Central memory CD4-positive, alpha-beta T cell (primary cell): ENCODE measurements at regions not wholly inside any gene's neighbourhood (a gene's known extent, or its start where the extent isn't known, plus 50 kb on each side); places are given as distances from the start of the nearest gene placed in this dataset.

ENCODE experiments used
- DNase-seq: peaks from one replicate; pipeline ENCODE4 v3.0.0; 2022

- DNase-seq, result no peak
Observed at GRCh38 chr20:47875297-47876025, 90.2 kb upstream of the SULF2 start.

DNA sequence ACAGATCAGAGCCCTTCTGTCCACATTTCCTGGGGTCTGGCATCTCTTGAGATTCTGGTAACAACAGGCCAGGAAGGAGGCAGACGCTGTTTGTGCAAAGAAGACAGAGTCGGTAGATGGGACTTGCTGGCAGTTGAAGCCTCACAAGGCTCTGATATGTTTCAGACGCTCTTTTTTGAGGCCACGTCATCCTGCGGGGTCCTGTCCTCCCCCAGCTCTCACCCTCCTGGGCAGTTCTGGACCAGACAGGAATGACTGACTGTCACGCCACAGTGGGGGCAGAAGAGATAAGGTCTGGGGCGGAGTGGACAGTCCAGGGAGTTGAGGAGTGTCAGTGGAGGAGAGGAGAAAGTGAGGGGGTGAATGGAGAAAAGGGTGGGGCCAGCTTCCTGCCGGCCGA is 87.1 kb upstream of the SULF2 start:
- no peak for DNase-seq

DNA sequence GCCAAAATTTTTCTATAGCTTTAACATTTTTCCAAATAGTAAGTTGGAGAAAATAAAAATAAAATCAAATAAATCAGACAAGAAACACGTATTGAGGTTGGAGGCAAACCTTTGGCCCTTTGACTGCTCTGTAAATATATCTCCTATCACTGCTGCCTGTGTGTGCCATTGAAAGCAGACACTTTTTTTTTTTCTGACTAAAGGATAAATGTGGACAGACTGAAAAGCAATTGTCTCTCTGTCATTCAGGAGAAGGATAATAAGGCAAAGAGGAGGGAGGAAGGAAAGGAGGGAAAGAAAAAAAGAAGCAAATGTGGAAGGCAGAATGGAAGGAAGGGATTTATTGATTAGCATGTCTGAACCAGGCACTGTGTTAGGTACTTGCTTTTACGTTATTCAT is 85.2 kb upstream of the SULF2 start:
- DNase-seq, result no peak

DNA sequence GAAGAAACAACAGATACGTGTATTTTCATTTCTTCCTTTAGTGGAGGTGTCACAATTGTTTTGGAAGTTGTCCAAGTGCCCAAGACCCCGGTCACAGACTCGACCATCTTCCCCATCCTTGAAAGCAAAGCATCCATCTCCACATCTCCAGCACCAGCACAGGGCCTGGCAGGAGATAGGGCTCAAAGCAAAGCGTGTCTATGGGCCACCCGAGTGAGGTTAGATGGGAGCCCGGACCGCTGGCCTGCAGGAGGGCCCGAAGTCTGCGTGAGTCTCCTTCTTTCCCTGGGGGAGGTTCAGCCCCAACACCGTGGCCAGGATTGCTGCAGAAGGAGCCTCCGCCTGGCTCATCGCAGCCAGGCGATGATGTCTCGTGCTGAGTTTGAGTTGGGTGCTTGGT is 83.5 kb upstream of the SULF2 start:
- no peak for DNase-seq

DNA sequence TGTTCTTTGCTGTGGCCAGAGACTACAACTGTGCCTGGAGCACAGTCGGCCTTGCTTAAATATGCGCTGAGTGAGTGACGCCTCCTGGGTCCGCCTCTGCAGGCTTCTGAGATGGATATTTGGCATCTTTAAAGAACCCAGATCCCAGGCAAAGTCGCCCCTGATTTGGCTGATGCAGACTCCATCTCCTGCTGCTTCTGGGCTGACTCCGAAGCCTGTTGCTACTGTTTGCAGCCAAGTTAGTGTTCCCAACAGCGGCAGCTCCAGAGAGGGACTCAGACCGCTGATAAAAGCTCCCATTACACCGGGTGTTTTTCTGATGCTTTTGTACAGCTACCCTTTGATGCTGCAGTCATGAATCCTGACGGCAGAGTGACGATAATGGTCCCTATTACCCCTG is 83.0 kb upstream of the SULF2 start:
- DNase-seq, result no peak

DNA sequence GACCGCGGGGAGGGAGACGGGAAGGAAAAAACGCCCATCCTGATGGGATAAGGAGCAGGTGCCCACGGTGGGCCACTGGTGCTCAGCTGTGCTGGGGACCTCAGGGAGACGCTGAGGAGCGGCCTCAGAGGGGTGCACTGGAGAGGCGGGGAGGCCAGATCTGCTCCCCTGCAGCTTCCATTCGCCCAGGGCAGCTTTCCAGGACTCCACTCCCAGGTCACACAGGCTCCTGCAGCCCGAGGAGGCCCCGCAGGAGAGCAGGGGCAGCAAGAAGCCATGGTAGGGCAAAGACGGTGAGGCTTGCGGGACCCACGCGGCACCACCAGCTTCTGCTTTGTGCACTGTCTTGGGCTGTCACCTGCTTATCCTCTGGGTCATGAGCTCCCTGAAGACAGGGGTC is 82.5 kb upstream of the SULF2 start:
- no peak for DNase-seq

GRCh38 chr20:47866480-47866879 is 81.2 kb upstream of the SULF2 start:
- DNase-seq, result no peak

- DNase-seq, result no peak
Observed at GRCh38 chr20:47865912-47866311, 80.6 kb upstream of the SULF2 start.

DNA sequence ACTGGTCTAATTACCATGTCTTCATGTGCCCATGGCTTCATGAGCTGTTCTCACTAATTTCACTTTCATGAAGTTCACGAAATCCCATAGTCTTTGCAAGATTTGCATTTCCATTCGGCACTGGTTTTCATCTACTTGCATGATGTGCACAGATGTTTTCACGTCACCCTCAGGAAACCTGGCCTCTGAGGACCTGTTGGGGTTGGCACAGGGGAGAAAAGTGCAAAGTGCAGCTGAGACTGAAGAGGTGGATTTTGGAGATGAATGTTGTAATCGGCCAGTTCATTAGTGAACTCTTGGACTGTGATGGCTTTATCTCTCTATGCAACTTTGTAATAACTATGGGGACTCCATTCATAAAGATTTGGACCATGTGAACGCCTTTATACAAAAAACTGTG is 80.2 kb upstream of the SULF2 start:
- DNase-seq, result no peak

GRCh38 chr20:47863981-47864380 is 78.7 kb upstream of the SULF2 start:
- DNase-seq, result no peak

- DNase-seq, result no peak
Observed at GRCh38 chr20:47863315-47863965, 78.2 kb upstream of the SULF2 start.

DNA sequence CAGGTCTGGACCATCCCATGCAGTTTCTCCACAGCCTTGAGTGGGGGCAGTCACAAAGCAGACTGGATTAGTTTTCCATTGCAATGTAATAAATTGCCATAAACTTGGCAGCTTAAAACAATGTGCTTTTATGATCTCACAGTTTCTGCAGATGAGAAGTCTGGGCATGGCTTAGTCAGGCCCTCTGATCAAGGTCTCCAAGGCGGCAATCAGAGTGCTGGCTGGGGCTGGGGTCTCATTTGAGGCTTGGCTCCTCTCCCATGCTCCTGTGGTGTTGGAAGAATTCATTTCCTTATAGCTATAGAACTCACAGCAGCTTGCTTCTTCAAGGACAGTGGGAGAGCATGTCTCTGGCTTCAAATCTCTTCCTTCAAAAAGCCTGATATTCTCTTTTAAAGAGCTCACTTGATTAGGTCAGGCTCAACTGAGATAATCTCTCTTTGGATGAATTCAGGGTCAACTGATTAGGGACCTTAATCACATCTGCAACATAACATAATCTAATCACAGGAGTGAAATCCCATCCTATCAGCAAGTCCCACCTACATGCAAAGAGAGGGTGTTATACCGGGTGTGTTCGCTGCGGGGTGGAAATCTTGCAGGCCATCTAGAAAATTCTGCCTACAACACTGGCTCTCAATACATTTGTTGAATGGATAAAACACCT is 77.4 kb upstream of the SULF2 start:
- DNase-seq, result no peak

DNA sequence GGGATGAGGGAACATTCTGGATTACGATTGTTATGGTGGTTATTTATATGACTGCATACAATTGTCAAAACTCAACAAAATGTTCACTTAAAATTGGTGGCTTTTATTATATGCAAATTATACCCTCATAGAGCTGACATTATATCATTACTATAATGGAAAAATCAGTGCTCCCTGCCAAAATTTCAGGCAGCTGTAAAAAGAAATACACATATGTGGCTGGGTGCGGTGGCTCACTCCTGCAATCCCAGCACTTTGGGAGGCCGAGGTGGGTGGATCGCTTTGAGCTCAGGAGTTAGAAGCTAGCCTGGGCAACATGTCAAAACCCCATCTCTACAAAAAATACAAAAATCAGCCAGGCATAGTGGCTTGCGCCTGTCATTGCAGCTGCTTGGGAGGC is 75.8 kb upstream of the SULF2 start:
- no peak for DNase-seq

DNA sequence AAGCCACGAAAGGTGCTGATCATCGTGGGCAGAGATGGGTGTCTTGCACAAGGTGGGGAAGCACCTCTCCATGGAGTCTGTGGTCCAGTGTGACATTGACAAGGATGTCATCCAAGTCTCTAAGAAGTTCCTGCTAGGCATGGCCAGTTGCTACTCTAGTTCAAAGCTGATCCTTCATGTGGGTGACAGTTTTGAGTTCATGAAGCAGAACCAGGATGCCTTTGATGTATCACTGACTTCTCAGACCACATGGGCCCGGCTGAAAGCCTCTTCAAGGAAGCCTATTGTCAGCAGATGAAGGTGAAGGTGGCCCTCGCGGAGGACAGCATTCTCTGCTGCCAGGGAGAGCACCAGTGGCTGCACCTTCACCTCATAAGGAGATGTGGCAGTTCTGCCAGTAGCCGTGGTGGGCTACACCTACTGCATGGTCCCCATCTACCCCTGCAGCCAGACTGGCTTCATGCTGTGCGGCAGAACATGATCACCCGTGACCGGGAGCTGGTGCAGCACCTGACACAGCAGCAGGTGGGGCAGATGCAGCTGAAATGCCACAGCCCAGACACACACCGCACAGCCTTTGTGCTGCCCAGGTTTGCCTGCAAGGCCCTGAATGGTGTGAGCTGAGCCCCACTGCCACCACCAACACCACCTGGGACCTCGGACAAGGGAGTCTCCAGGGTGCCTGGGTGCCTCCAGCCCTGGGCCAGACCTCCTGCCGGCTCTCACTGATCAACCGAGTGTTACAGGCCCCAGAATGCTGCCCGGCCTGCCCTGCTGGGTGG is 75.0 kb upstream of the SULF2 start:
- DNase-seq, result no peak

DNA sequence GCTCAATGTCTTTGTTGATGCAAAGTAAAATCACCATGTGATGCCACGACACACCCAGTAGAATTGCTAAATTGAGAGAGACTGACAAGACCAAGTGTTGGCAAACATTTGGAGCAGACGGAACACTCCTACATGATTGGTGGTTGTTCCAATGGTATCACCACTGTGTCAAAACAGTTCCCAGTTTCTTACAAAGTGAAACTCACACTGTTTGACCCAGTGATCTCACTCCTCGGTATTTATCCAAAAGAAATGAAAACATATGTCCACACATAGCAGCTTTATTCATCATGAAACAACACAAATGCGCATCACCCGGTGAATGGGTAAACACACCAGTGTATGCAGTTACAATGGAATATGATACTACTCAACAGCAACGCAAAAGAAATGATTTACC is 74.0 kb upstream of the SULF2 start:
- DNase-seq, result no peak

DNA sequence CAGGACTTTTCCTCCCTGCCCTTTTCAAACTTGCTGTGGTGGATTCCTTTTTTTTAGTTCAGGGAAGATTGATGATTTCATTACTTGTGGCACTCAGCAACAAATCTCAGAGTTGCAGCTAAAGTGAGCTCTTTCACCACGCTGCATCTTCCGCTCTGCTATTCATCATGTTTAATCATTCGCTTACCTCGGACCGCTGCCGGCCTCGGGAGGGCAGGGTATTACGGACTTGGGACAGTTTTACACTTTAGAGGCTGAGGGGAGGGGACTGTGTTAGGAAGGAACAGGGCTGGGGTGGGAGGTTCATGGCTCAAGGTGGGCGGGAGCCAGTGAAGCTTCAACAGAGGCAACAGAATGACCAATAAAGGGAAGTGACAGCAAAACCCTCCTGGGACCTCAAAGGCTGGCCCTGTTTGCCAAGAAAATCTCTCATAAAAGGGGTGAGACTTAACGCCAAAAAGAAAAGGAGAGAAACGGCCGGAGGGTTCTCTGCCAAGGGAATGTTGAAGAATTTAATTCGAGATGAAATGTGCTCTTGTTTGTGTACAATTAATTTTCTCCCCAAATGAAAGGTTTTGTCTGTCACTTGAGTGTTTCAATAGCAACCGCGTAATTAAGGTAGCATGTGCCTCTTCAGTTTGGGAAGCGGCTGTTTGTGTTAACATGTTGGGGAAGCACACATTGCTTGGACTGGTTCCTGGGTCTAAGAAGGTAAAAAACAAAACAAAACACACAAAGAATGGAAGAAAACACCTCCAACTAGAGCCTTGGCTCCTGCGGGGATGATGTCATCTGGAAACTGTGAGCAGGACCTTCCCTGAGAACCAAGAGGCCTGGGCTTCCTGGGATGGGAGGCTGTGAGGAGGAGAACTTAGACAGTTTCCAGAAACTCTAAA is 72.5 kb upstream of the SULF2 start:
- DNase-seq, result no peak

DNA sequence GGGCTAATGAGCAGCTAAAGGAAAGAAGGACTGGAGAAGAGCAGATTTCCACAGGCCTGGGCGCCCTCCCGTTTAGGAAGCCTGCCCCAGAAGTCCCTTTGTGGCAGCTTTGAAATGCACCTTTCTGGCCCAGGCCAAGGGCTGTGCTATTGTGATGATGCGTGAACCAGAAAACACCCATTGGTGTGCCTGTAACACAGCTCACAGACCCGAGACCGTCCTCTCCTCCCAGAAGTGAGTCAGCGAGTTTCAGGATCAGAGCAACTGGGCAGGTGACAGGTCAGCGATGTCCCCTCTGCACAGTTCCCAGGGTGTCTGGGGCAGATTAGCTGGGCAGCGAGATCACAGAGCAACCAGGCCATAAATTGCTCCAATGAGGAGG is 71.9 kb upstream of the SULF2 start:
- DNase-seq, result no peak

- no peak for DNase-seq
Observed at GRCh38 chr20:47855799-47856198, 70.5 kb upstream of the SULF2 start.

GRCh38 chr20:47854687-47855212 is 69.5 kb upstream of the SULF2 start:
- no peak for DNase-seq

GRCh38 chr20:47851774-47852173 is 66.5 kb upstream of the SULF2 start:
- DNase-seq, result no peak

- DNase-seq, result no peak
Observed at GRCh38 chr20:47850146-47850545, 64.9 kb upstream of the SULF2 start.

- DNase-seq, result no peak
Observed at GRCh38 chr20:47849596-47849995, 64.3 kb upstream of the SULF2 start.
